Type B pancreatic cell (in vitro differentiated cells): ENCODE measurements at regions not wholly inside any gene's neighbourhood (a gene's known extent, or its start where the extent isn't known, plus 50 kb on each side); places are given as distances from the start of the nearest gene placed in this dataset.

Experiments used
- DNase-seq: peaks from one replicate; pipeline ENCODE4 v3.0.0; 2021; ENCODE audit warnings: mixed read lengths; ENCODE audit not compliant: unreplicated experiment; ENCODE audit errors: extremely low spot score
- H3K27ac Mint-ChIP-seq: 2 replicates; pipeline ENCODE4 v1.8.0; 2021; ENCODE audit warnings: mild to moderate bottlenecking, mixed read lengths
- H3K27me3 Mint-ChIP-seq: 2 replicates; pipeline ENCODE4 v1.8.0; 2021; ENCODE audit warnings: mixed read lengths
- H3K36me3 Mint-ChIP-seq: 2 replicates; pipeline ENCODE4 v1.8.0; 2021; ENCODE audit warnings: mixed read lengths
- H3K4me1 Mint-ChIP-seq: one replicate; pipeline ENCODE4 v1.8.0; 2021; ENCODE audit warnings: mixed read lengths; ENCODE audit not compliant: unreplicated experiment
- H3K4me3 Mint-ChIP-seq: 2 replicates; pipeline ENCODE4 v1.8.0; 2021; ENCODE audit warnings: mild to moderate bottlenecking, mixed read lengths
- H3K9me3 Mint-ChIP-seq: 2 replicates; pipeline ENCODE4 v1.8.0; 2021; ENCODE audit warnings: mixed read lengths
- TF ChIP-seq, protein P1 (sequence below): fragments of 200-600 bp; sonication (generic); conservative IDR thresholded peaks from 2 replicates; pipeline ENCODE4 v1.5.0; 2021; ENCODE audit warnings: antibody characterized with exemption, mild to moderate bottlenecking

DNA sequence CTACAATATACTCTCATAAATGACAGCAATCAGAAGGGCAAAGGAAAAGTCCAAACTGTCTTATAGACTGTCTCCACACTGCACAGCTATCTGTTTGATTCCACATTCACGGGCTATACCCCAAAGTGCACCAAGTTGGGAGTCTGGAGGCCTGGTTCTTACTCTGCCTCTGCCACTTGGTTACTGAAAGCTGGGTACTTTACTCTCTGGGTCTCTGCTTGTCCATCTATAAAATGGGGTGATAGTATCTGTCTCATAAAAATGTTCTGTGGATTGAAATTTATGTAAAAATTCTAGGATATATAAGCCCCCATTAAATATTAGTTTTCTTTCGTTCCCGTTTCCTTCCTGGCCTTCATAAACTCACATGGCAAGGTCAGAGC lies 86.5 kb downstream of the CD164 start:
- H3K4me1 Mint-ChIP-seq: peaks cover 69% of the 10 kb centered on the region
- H3K9me3 Mint-ChIP-seq: no peaks in the 10 kb centered on the region
- H3K27ac Mint-ChIP-seq: no peak overlapping the region
- no peaks in the 10 kb centered on the region for H3K36me3 Mint-ChIP-seq
- no peak overlapping the region for H3K4me3 Mint-ChIP-seq
- H3K27me3 Mint-ChIP-seq: no peaks in the 10 kb centered on the region
- DNase-seq: no peak
- TF ChIP-seq, protein P1, sequence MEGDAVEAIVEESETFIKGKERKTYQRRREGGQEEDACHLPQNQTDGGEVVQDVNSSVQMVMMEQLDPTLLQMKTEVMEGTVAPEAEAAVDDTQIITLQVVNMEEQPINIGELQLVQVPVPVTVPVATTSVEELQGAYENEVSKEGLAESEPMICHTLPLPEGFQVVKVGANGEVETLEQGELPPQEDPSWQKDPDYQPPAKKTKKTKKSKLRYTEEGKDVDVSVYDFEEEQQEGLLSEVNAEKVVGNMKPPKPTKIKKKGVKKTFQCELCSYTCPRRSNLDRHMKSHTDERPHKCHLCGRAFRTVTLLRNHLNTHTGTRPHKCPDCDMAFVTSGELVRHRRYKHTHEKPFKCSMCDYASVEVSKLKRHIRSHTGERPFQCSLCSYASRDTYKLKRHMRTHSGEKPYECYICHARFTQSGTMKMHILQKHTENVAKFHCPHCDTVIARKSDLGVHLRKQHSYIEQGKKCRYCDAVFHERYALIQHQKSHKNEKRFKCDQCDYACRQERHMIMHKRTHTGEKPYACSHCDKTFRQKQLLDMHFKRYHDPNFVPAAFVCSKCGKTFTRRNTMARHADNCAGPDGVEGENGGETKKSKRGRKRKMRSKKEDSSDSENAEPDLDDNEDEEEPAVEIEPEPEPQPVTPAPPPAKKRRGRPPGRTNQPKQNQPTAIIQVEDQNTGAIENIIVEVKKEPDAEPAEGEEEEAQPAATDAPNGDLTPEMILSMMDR: no peak

DNA sequence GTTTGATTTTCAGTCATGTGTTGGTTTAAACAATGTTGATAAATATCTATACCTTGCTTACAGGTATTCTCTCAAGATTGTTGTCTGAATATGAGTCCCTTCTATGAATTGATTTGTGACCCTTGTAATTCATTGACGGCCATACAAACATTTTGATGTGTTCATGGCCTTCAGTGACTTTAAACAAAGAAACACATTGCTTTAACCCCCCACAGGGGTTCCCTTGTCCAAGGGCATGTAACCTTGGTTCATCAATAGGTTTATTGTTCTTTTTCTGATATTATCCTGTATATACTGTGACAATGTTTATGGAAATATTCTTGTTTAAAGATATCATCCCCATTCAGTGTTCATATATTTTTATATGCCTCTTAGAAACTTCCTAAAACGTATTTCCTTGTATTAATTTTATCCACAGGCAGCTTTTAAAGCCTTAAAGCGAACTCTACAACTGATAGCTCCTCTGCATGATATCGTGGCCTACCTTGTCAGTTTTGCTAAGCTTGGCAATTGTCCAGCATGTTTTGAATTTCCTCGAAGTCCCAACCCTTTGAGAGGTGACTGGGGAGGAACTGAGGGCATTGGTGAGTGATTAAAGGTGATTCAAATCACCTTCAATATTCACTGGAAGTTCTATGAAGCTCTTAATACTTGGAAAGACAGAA lies 87.0 kb downstream of the CD164 start:
- peaks cover 64% of the 10 kb centered on the region for H3K4me1 Mint-ChIP-seq
- no peaks in the 10 kb centered on the region for H3K36me3 Mint-ChIP-seq
- TF ChIP-seq, protein P1: no peak
- no peaks in the 10 kb centered on the region for H3K27me3 Mint-ChIP-seq
- H3K9me3 Mint-ChIP-seq: no peaks in the 10 kb centered on the region
- no peak overlapping the region for H3K4me3 Mint-ChIP-seq
- no peak overlapping the region for H3K27ac Mint-ChIP-seq
- DNase-seq: no peak

DNA sequence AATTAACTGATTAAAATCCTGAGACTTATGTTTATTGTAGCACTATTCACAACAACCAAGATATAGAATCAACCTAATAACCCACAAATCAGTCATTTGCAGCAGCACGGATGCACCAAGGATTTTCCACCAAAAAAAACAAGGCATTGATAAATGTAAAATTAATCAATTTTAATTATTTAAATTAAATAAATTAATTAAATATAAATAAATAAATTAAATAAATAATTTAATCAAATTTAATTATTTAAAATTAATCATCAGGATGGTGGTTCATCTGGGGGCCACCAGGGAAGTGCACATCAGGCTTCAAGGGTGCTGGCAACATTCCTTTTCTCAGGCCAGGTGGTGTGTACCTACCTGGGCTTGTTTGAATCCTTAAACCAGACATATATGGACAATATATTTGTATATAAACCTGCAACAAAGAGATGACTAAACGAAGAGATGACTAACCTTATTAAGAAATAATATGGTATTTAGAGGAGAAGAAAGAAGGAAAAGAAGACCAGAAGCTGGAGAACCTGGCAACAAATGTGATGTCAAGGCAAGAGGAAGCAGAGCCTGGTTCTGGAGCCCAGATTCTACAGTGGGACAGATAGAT lies 89.2 kb downstream of the CD164 start:
- DNase-seq: no peak
- no peaks in the 10 kb centered on the region for H3K36me3 Mint-ChIP-seq
- H3K9me3 Mint-ChIP-seq: no peaks in the 10 kb centered on the region
- no peaks in the 10 kb centered on the region for H3K27me3 Mint-ChIP-seq
- no peak overlapping the region for H3K4me3 Mint-ChIP-seq
- H3K4me1 Mint-ChIP-seq: peaks cover 52% of the 10 kb centered on the region
- TF ChIP-seq, protein P1: no peak
- H3K27ac Mint-ChIP-seq: no peak overlapping the region

DNA sequence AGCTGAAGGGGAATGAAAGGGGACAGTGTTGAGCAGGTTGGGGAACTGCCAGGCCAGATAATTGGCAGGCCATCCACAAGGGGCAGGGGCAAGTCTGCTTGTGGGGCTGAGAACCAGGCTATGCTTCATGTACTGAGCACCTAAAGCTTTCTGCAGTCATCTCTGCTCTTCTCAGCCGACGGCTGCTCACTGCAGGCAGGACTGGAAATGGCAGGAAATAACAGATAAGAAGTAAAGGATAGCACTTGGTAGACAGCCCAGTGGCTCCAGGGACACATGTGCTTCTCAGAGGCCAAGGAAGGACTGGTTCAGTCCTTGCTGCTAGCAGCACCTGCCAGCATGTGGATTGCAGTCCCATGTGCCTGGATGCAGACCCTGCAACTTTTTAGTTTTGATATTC lies 89.8 kb downstream of the CD164 start:
- Mint-ChIP-seq H3K4me1 (peaks cover 47% of the 10 kb centered on the region), H3K27ac (peak overlapping the region; percentile 72), H3K9me3 (no peaks in the 10 kb centered on the region), H3K36me3 (no peaks in the 10 kb centered on the region), H3K4me3 (no peak overlapping the region), H3K27me3 (no peaks in the 10 kb centered on the region)
- no peak for DNase-seq
- TF ChIP-seq, protein P1: no peak

DNA sequence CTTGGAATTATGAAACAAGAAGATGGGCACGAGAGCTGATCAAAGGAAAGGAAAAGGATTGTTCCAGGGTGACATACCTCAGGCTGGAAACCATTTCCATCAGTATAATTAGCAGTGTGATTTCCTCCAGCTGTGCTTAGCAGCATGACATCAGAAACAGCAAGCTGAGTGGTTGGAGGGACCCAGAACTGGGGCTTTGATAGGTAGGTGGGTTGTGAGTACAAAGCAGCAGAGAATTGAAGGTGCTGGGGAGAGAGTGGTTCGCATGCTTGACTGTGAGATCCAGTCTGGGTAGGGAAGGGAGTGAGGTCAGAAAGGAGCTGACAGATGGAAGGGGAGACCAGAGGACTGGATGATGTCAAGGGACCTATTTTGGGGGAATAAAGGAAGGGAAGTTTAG lies 90.4 kb downstream of the CD164 start:
- Mint-ChIP-seq H3K9me3 (no peaks in the 10 kb centered on the region), H3K27ac (peak overlapping the region; percentile 72), H3K27me3 (no peaks in the 10 kb centered on the region), H3K36me3 (no peaks in the 10 kb centered on the region), H3K4me1 (peaks cover 41% of the 10 kb centered on the region), H3K4me3 (peak overlapping the region; percentile 38)
- DNase-seq: no peak
- TF ChIP-seq, protein P1: no peak
